ENCODE measurements at regions not wholly inside any gene's neighbourhood (a gene's known extent, or its start where the extent isn't known, plus 50 kb on each side); places are given as distances from the start of the nearest gene placed in this dataset.

GRCh38 chr5:116942622-116943021, 368.0 kb upstream of the SEMA6A start:
- intact Hi-C loops (cut with micrococcal nuclease), result no loop called here
- no peak for TF ChIP-seq CTCF (IDR thresholded peaks at IDR 0.05; ENCODE audit: borderline replicate concordance)

GRCh38 chr5:116939641-116940040, 365.0 kb upstream of the SEMA6A start:
- Histone ChIP-seq H3K4me3 (no peak overlapping the region), H3K9me3 (replicated peaks) (no peaks in the 10 kb centered on the region), H3K4me1 (peaks cover 18% of the 10 kb centered on the region), H3K27ac (replicated peaks) (no peak overlapping the region), H3K27me3 (ENCODE audit: low read depth) (no peaks in the 10 kb centered on the region), H3K36me3 (no peaks in the 10 kb centered on the region)
- TF ChIP-seq CTCF (IDR thresholded peaks at IDR 0.05; ENCODE audit: borderline replicate concordance), result no peak
- DNase-seq, result no peak
- intact Hi-C loops (cut with micrococcal nuclease), result no loop called here

More at GRCh38 chr5:116942622-116943021, 368.0 kb upstream of the SEMA6A start:
- Histone ChIP-seq H3K27ac (replicated peaks) (no peak overlapping the region), H3K36me3 (no peaks in the 10 kb centered on the region), H3K4me1 (peaks cover 17% of the 10 kb centered on the region), H3K27me3 (ENCODE audit: low read depth) (no peaks in the 10 kb centered on the region), H3K9me3 (replicated peaks) (no peaks in the 10 kb centered on the region), H3K4me3 (no peak overlapping the region)
- no peak for DNase-seq

GRCh38 chr5:116938488-116938887, 363.9 kb upstream of the SEMA6A start:
- intact Hi-C loops (cut with micrococcal nuclease), result no loop called here
- H3K9me3 ChIP-seq (replicated peaks), result no peaks in the 10 kb centered on the region
- no peaks in the 10 kb centered on the region for H3K27me3 ChIP-seq (ENCODE audit: low read depth)
- H3K4me3 ChIP-seq, result no peak overlapping the region
- no peak overlapping the region for H3K27ac ChIP-seq (replicated peaks)
- H3K4me1 ChIP-seq, result peaks cover 18% of the 10 kb centered on the region
- H3K36me3 ChIP-seq, result no peaks in the 10 kb centered on the region
- no peak for DNase-seq
- TF ChIP-seq CTCF (IDR thresholded peaks at IDR 0.05; ENCODE audit: borderline replicate concordance), result no peak

- intact Hi-C loops (cut with micrococcal nuclease), result no loop called here
- Histone ChIP-seq H3K27me3 (ENCODE audit: low read depth) (no peaks in the 10 kb centered on the region), H3K4me1 (peaks cover 18% of the 10 kb centered on the region), H3K4me3 (no peak overlapping the region), H3K9me3 (replicated peaks) (no peaks in the 10 kb centered on the region), H3K36me3 (no peaks in the 10 kb centered on the region), H3K27ac (replicated peaks) (no peak overlapping the region)
- TF ChIP-seq CTCF (IDR thresholded peaks at IDR 0.05; ENCODE audit: borderline replicate concordance), result no peak
- no peak for DNase-seq
These were observed 361.0 kb upstream of the SEMA6A start for GRCh38 chr5:116935561-116936162.

GRCh38 chr5:116930616-116931015, 356.0 kb upstream of the SEMA6A start:
- intact Hi-C loops (cut with micrococcal nuclease), result no loop called here
- H3K9me3 ChIP-seq (replicated peaks), result no peaks in the 10 kb centered on the region
- TF ChIP-seq CTCF (IDR thresholded peaks at IDR 0.05; ENCODE audit: borderline replicate concordance), result no peak
- no peak overlapping the region for H3K4me3 ChIP-seq
- H3K36me3 ChIP-seq, result no peaks in the 10 kb centered on the region
- H3K27ac ChIP-seq (replicated peaks), result no peak overlapping the region
- no peak for DNase-seq
- H3K27me3 ChIP-seq (ENCODE audit: low read depth), result no peaks in the 10 kb centered on the region
- H3K4me1 ChIP-seq, result no peaks in the 10 kb centered on the region

All from left ventricle myocardium inferior (tissue), 1 donor.